A673 (cell line): ENCODE measurements at regions not wholly inside any gene's neighbourhood (a gene's known extent, or its start where the extent isn't known, plus 50 kb on each side); places are given as distances from the start of the nearest gene placed in this dataset.

Experiments
- BruUV-seq: library from RNA; stranded (reverse); fragments of 400-500 nt; replicated peaks from 2 replicates; lab custom pipeline; 2021; lab: Mats Ljungman, UMichigan
- CTCF ChIA-PET: fragments of 300-600 bp; sonication (Branson Sonifier 250); formaldehyde crosslinking; loops from one replicate; lab custom pipeline; 2022; ENCODE audit warnings: antibody characterized with exemption; lab: Charles Lee
- POLR2A ChIA-PET: fragments of 300-600 bp; sonication (Branson Sonifier 250); formaldehyde crosslinking; loops from one replicate; lab custom pipeline; 2022; ENCODE audit warnings: antibody characterized with exemption; ENCODE audit not compliant: low non-redundant PET; lab: Charles Lee
- DNase-seq: peaks from one replicate; pipeline ENCODE4 v3.0.0-alpha.2; 2015; ENCODE audit warnings: low spot score
- H3K27ac ChIP-seq: fragments of 200-600 bp; sonication (generic); 2 replicates; pipeline ENCODE4 v1.5.1; 2016; ENCODE audit warnings: mixed run types, low read depth, mild to moderate bottlenecking, mixed read lengths, antibody characterized with exemption, low read length; ENCODE audit not compliant: poor library complexity, severe bottlenecking
- H3K27me3 ChIP-seq: fragments of 200-600 bp; sonication (generic); replicated peaks from 2 replicates; pipeline ENCODE4 v1.6.1; 2017; ENCODE audit warnings: mixed run types, low read depth, mild to moderate bottlenecking, mixed read lengths, antibody characterized with exemption, low read length; ENCODE audit not compliant: insufficient read depth, poor library complexity
- H3K36me3 ChIP-seq: fragments of 200-600 bp; sonication (generic); 2 replicates; pipeline ENCODE4 v1.6.1; 2016; ENCODE audit warnings: mixed run types, mild to moderate bottlenecking, mixed read lengths, antibody characterized with exemption, low read length; ENCODE audit not compliant: insufficient read depth, poor library complexity, severe bottlenecking
- H3K4me1 ChIP-seq: fragments of 200-600 bp; sonication (generic); 2 replicates; pipeline ENCODE4 v1.6.1; 2017; ENCODE audit warnings: mixed run types, mild to moderate bottlenecking, mixed read lengths, antibody characterized with exemption, low read length; ENCODE audit not compliant: insufficient read depth, poor library complexity, severe bottlenecking
- H3K4me3 ChIP-seq: fragments of 200-600 bp; sonication (generic); 2 replicates; pipeline ENCODE4 v1.5.1; 2016; ENCODE audit warnings: low read depth, mixed run types, mild to moderate bottlenecking, mixed read lengths, low read length; ENCODE audit not compliant: poor library complexity, severe bottlenecking
- H3K9me3 ChIP-seq: fragments of 200-600 bp; sonication (generic); 2 replicates; pipeline ENCODE4 v1.6.1; 2016; ENCODE audit warnings: mixed run types, low read depth, mild to moderate bottlenecking, mixed read lengths, antibody characterized with exemption, low read length; ENCODE audit not compliant: poor library complexity, severe bottlenecking
- EZH2 ChIP-seq: fragments of 200-600 bp; sonication (generic); IDR thresholded peaks from 2 replicates; pipeline ENCODE4 v1.6.1; 2017; ENCODE audit warnings: borderline replicate concordance, low read depth, mild to moderate bottlenecking, mixed read lengths, antibody characterized with exemption, low read length; ENCODE audit not compliant: poor library complexity, severe bottlenecking
- intact Hi-C: fragments of 100-400 bp; cut with micrococcal nuclease; formaldehyde crosslinking; loops from one replicate; pipeline ENCODE4 v1.10.0; 2022; ENCODE audit not compliant: unreplicated experiment
- TF ChIP-seq, protein P1 (sequence below): fragments of 300-800, 200-600 bp; sonication (generic); conservative IDR thresholded peaks from 2 replicates; pipeline ENCODE4 v1.5.1; 2017; ENCODE audit warnings: low read depth, mild to moderate bottlenecking, antibody characterized with exemption, low read length, moderate library complexity, mixed read lengths

DNA sequence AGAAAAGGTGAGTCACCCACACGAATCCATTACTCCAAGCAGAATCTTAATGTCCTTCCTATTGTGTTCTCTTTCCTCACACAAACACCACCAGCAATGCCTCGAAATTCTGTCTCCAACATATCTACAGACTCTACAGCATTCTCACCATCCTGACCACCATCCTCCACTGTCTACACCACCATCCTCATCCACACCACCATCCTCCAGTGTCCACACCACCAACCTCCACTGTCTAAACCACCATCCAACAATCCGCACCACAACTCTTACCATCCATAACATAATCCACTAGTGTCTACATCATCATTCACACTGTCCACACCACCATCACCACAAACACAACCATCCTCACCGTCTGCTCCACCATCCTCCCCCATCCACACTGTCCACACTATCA is 121.6 kb upstream of the ALKAL2 start:
- TF ChIP-seq EZH2, result no peak
- TF ChIP-seq, protein P1, sequence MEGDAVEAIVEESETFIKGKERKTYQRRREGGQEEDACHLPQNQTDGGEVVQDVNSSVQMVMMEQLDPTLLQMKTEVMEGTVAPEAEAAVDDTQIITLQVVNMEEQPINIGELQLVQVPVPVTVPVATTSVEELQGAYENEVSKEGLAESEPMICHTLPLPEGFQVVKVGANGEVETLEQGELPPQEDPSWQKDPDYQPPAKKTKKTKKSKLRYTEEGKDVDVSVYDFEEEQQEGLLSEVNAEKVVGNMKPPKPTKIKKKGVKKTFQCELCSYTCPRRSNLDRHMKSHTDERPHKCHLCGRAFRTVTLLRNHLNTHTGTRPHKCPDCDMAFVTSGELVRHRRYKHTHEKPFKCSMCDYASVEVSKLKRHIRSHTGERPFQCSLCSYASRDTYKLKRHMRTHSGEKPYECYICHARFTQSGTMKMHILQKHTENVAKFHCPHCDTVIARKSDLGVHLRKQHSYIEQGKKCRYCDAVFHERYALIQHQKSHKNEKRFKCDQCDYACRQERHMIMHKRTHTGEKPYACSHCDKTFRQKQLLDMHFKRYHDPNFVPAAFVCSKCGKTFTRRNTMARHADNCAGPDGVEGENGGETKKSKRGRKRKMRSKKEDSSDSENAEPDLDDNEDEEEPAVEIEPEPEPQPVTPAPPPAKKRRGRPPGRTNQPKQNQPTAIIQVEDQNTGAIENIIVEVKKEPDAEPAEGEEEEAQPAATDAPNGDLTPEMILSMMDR, result no peak
- Histone ChIP-seq H3K4me1 (no peaks in the 10 kb centered on the region), H3K27ac (no peak overlapping the region), H3K36me3 (no peaks in the 10 kb centered on the region), H3K9me3 (no peaks in the 10 kb centered on the region), H3K27me3 (no peaks in the 10 kb centered on the region), H3K4me3 (no peak overlapping the region)
- no peak for DNase-seq
- ChIA-PET CTCF (no interaction called here), POLR2A (no interaction called here)
- intact Hi-C loops, result no loop called here
- no TSS peak for BruUV-seq

DNA sequence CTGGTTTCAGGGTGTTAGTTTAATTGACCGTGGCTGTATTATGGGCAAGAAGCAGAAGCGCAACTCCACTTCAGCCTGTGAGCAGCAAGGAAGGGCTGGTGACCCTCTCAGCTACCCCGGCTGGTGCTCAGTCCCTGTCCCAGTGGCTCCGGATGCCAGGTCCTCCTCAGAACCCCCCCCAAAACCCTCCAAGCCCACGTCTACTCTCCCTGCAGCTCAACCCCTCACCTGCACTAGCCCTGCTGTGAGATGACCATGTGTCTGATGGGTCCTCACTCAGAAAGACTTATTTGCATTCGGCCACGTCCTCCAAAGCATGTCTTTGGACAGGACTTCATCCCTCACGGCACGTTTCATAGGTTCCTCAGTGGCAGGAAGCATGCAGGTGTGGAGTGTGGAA is 119.7 kb upstream of the ALKAL2 start:
- H3K4me3 ChIP-seq, result no peak overlapping the region
- no peaks in the 10 kb centered on the region for H3K4me1 ChIP-seq
- no peak for DNase-seq
- no peaks in the 10 kb centered on the region for H3K9me3 ChIP-seq
- POLR2A ChIA-PET, result no interaction called here
- BruUV-seq, result no TSS peak
- no peak for TF ChIP-seq EZH2
- TF ChIP-seq, protein P1, result no peak
- no peaks in the 10 kb centered on the region for H3K36me3 ChIP-seq
- H3K27me3 ChIP-seq, result no peaks in the 10 kb centered on the region
- CTCF ChIA-PET, result no interaction called here
- H3K27ac ChIP-seq, result no peak overlapping the region
- intact Hi-C loops, result no loop called here

DNA sequence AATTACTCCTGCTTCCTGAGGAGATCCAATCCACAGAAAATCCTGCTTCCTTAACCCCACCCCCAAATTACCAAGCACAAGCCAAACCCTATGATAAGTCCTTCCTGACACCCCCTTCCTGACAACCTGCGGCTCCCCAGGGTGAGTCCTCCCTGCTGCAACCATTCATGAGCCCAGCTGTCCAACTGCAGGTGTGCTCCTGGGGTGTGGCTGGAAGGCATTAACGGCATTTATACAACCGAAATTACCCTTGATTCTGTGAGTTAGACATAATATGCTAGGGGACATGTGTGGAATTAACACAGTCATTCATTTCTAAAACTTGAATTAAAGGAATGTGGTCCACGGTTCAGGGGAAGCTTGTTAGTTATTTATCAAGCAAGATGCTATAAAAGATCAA is 119.0 kb upstream of the ALKAL2 start:
- ChIA-PET CTCF (no interaction called here), POLR2A (no interaction called here)
- Histone ChIP-seq H3K4me1 (no peaks in the 10 kb centered on the region), H3K4me3 (no peak overlapping the region), H3K36me3 (no peaks in the 10 kb centered on the region), H3K27ac (no peak overlapping the region), H3K27me3 (no peaks in the 10 kb centered on the region), H3K9me3 (no peaks in the 10 kb centered on the region)
- no peak for TF ChIP-seq EZH2
- TF ChIP-seq, protein P1, result no peak
- BruUV-seq, result no TSS peak
- intact Hi-C loops, result no loop called here
- DNase-seq, result no peak
